Endothelial cell of umbilical vein (primary cell): ENCODE measurements at regions not wholly inside any gene's neighbourhood (a gene's known extent, or its start where the extent isn't known, plus 50 kb on each side); places are given as distances from the start of the nearest gene placed in this dataset.

Experiments used
- CTCF ChIP-seq, 2 donors: IDR thresholded peaks; 1 replicate in 1 of 2; 2 replicates in 1 of 2; pipeline ENCODE4 v1.5.1; 2011; ENCODE audit warnings: low read length in 2 of 2, mild to moderate bottlenecking in 2 of 2, moderate library complexity in 2 of 2, control low read depth in 1 of 2, inconsistent platforms in 1 of 2, low read depth in 1 of 2; ENCODE audit not compliant: insufficient read depth in 1 of 2; ENCODE audit errors: extremely low read depth in 1 of 2
- EZH2 ChIP-seq: IDR thresholded peaks from 2 replicates; pipeline ENCODE4 v1.6.1; 2012; ENCODE audit warnings: borderline replicate concordance, low read depth, mild to moderate bottlenecking, moderate library complexity, low read length, inconsistent platforms; ENCODE audit not compliant: severe bottlenecking
- JUN ChIP-seq: IDR thresholded peaks from 2 replicates; pipeline ENCODE4 v1.6.1; 2011; ENCODE audit warnings: borderline replicate concordance, low read depth; ENCODE audit not compliant: insufficient read length, insufficient read depth
- MAX ChIP-seq: IDR thresholded peaks from 2 replicates; pipeline ENCODE4 v1.6.1; 2011; ENCODE audit not compliant: insufficient read depth, insufficient read length
- MYC ChIP-seq: IDR thresholded peaks from one replicate; pipeline ENCODE4 v1.6.1; 2011; ENCODE audit warnings: mild to moderate bottlenecking, low read depth, low read length
- POLR2A ChIP-seq: IDR thresholded peaks from 2 replicates; pipeline ENCODE4 v1.6.1; 2012; ENCODE audit warnings: low read depth, mild to moderate bottlenecking, control low read depth, low read length
- POLR2AphosphoS5 ChIP-seq: IDR thresholded peaks from 2 replicates; pipeline ENCODE4 v1.6.1; 2012; ENCODE audit warnings: low read depth, mild to moderate bottlenecking, control low read depth, low read length, moderate library complexity; ENCODE audit not compliant: insufficient read depth

GRCh38 chr13:61021838-61022237, 393.8 kb downstream of the PCDH20 start:
- no peak for TF ChIP-seq CTCF (IDR thresholded peaks at IDR 0.05; ENCODE audit: extremely low read depth in 1 of 2, insufficient read depth in 1 of 2, low read depth in 1 of 2, low read length in 2 of 2)
- TF ChIP-seq POLR2A, result no peak
- no peak for TF ChIP-seq POLR2AphosphoS5
- TF ChIP-seq EZH2, result no peak
- TF ChIP-seq MYC, result no peak
- TF ChIP-seq MAX, result no peak
- TF ChIP-seq JUN, result no peak
